HG03469 (cell line): ENCODE measurements at regions not wholly inside any gene's neighbourhood (a gene's known extent, or its start where the extent isn't known, plus 50 kb on each side); places are given as distances from the start of the nearest gene placed in this dataset.
"Not testable (repeated sequence)": the region's sequence is repeated elsewhere in the genome, so short reads cannot be mapped to it uniquely, and the experiment has no call there.

ENCODE experiments used
- ATAC-seq: cut with Tn5 transposase; IDR thresholded peaks from one replicate; pipeline ENCODE4 v1.9.1; 2021; ENCODE audit warnings: mild to moderate bottlenecking, moderate library complexity, moderate number of reproducible peaks; ENCODE audit not compliant: unreplicated experiment

DNA sequence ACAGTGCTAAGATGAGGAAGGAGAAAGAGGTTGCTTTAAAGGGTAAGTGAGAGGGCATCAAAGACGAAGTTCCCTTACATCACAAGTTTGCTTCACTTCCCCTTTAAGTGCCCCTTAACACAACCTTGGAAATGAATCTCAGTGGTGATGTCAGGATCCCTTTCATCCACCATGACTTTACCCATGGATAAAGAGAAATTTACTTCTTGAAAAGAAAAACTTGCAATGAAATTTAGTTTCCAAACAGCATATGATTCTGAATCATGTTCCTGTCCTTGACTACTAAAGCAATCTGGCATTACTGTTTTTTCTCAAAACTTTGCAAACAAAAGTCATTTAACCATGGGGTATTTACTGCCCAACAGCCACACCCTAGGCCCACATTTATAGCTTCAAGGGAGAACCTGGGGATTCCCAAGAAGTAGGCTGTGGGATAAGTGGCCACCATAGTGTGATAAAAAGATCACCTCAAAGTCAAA lies 135.9 kb downstream of the ITGB8 start:
- peak; percentile 78 for ATAC-seq

GRCh38 chr7:20470082-20470481 lies 139.4 kb downstream of the ITGB8 start:
- ATAC-seq: no peak

DNA sequence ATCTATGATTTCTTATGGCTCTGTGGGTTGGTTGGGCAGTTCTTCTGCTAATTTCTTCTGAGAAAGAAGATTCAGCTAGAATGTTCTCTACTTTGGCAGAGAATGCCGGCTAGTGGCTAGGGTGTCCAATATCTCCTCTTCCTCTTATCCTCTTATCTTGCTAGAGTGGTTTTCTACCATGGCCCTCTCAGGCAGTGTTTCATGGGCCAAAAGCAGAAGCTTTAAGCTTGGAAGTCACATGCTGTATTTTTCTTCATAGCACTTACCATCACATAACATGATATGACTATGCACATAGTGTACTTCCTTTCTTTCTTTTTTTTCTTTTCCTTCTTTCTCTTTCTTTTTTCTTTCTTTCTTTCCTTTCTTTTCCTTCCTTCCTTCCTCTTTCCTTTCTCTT lies 140.0 kb downstream of the ITGB8 start:
- no peak for ATAC-seq

DNA sequence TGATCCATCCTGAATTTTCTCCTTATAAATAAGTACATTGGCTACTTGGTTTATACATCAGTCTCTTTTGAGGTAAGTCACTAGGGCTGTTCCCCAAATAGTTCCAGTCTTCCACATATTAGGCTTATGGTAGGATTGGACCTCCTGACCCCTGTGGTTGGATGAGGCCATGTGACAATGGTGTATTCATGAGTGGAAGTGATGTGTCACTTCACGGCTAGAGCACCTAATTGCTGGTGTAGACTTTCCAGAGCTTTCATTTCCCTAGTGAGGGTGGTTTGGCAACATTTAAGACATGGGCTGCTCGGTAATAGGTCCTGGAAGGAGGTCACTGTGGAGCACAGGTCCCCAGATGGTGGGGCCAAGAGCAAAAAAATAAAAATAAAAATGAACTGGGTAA lies 141.2 kb upstream of the ABCB5 start:
- ATAC-seq: no peak

DNA sequence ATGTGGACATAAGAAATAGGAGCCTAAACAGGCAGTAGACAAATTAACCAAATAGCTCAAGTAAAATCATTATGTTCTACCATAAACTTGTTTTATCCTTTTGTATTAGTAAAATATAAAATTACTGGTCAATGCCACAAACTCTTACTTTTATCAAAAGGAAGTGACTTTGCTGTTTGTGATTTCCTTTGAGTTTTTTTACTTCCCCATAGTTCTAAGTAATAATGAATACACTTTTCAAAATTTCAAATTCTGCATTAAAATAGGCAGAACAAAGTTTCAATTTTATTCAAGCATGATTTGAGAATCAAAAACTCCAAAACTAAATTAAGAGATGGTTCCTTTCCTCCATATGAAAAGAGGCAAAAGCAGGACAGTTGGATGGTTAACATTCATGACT lies 139.7 kb upstream of the ABCB5 start:
- no peak for ATAC-seq

DNA sequence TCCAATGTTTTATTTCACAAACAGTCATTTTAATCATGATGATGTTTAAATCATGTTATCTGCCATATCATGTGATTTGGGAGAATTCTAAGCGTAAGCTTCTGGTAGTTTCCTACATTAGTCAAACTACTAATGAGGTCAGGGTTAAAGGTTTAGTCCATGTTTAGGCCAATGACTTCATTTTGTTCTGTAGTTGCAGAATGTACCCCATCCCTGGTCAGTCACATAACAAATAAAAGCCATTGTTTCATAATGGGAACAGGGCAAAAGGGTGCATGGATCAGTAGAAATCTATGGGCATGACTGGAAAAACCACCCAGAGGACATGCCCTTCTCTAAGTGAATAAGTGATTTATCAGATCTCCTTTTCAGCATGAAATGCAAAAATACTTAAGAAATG lies 138.4 kb upstream of the ABCB5 start:
- ATAC-seq: no peak

GRCh38 chr7:20479706-20480105 lies 135.8 kb upstream of the ABCB5 start:
- no peak for ATAC-seq

DNA sequence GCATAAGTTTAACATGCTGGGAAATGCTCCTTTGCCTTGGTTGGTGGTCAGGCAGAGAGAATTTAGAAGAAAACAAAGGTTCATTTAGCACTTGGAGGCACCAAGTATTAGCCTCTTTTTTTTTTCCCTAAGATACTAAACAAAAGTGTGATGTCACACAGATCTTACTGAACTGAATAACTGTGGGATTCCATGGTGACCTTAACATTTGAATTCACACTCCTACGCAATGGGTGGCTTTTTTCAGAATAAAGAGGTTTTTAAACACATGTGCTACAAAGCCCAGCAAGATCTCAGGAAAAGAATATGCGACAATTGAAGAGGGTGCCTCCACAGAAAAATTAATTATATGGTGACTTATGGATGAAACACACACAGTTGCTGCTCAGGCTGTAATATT lies 133.4 kb upstream of the ABCB5 start:
- no peak for ATAC-seq

GRCh38 chr7:20484356-20484755 lies 131.1 kb upstream of the ABCB5 start:
- ATAC-seq: no peak

- no peak for ATAC-seq
Observed at GRCh38 chr7:20488850-20489249, 126.6 kb upstream of the ABCB5 start.

DNA sequence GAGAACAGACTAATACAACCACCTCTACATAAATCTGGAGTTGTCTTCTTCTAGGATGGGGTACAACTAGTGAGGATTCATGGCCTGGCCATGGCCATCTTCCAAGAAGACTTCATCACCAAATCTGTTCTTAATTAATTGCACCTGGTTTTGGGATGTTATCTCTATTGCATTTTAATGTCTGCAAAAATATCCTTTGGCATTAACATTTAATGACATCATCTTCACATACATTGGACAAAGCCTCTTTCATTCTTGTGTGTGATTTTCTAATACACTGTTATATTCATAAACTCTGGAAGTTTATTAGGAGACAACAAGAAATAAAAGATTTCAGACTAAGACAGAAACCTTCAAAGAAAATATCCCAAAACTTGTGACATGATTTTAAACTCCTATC lies 124.2 kb upstream of the ABCB5 start:
- ATAC-seq: no peak

DNA sequence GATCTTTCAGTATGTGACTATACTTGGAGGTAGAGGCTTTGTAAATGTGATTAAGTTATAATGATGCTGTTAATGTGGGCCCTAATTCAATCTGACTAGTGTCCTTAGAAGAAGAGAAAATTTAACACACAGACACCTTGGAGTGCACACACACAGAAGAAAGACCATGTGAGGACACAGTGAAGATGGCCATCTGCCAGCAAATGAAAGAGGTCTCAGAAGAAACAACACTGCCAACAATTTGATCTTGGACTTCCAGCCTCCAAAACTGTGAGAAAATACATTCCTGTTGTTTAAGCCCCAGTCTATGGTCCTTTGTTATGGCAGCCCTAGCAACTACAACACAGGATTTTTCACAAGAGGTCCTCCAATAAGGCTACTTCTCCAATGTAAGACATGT lies 120.9 kb upstream of the ABCB5 start:
- no peak for ATAC-seq

DNA sequence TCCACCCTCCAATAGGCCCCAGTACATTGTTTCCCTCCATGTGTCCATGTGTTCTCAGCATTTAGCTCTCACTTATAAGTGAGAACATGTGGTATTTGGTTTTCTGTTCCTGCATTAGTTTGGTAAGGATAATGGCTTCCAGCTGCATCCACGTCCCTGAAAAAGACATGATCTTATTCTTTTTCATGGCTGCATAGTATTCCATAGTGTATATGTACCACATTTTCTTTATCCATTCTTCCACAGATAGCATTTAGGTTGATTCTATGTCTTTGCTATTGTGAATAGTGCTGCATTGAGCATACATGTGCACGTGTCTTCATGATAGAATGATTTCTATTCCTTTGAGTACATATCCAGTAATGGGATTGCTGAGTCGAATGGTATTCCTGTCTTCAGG lies 114.0 kb upstream of the ABCB5 start:
- not testable (repeated sequence) for ATAC-seq

- no peak for ATAC-seq
Observed at GRCh38 chr7:20503278-20503950, 112.1 kb upstream of the ABCB5 start.

GRCh38 chr7:20504060-20504459 lies 111.4 kb upstream of the ABCB5 start:
- no peak for ATAC-seq

GRCh38 chr7:20506175-20506574 lies 109.3 kb upstream of the ABCB5 start:
- ATAC-seq: no peak

- no peak for ATAC-seq
Observed at GRCh38 chr7:20507157-20507556, 108.3 kb upstream of the ABCB5 start.

DNA sequence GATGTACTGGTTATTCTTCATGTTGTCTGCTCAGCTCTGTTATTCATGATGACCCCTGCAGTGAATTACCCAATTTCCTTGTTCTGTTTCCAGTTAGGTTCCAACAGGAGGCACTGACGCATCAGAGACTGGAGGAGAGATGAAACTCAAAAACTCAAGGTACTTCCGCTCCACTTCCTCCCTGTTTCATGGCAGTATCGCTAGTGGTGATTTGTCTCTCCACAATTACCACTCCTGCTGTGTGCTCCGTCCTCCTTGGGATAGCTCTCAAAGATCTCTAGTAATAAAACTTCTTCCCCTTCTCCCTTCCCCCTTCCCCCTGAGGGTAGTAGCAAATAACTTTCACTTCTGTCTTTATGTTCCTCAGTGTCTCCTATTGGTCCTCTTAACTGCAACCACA lies 107.4 kb upstream of the ABCB5 start:
- no peak for ATAC-seq

GRCh38 chr7:20509892-20510572 lies 105.4 kb upstream of the ABCB5 start:
- no peak for ATAC-seq

GRCh38 chr7:20510573-20510900 lies 104.9 kb upstream of the ABCB5 start:
- no peak for ATAC-seq

- ATAC-seq: no peak
Observed at GRCh38 chr7:20513341-20513740, 102.1 kb upstream of the ABCB5 start.

DNA sequence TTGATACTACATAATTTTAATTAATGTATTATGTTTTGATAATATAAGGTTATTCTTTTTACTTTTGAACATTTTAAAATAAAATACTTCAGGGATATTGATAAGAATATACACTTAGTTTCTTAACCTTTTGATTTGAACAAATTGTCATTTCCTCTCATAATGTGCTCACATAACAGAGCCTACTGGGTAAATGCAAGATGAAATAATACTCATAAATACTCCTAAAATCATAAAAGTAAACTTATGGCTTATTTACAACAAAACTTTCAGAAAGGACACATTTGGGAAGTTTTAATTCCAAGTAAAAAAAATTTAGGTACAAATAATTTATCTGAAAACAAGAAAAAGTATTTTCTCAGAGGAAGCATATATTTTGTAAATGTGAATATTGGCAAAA lies 101.6 kb upstream of the ABCB5 start:
- no peak for ATAC-seq

- no peak for ATAC-seq
Observed at GRCh38 chr7:20514364-20514763, 101.1 kb upstream of the ABCB5 start.
